SK-N-SH (cell line): ENCODE measurements at regions not wholly inside any gene's neighbourhood (a gene's known extent, or its start where the extent isn't known, plus 50 kb on each side); places are given as distances from the start of the nearest gene placed in this dataset.

Experiments
- CTCF ChIA-PET: fragments of 300-600, 350-600 bp; formaldehyde crosslinking; extraction: SDS; loops from one replicate; lab custom pipeline; 2021; lab: Yijun Ruan, JAX
- POLR2A ChIA-PET: fragments of 350-600 bp; sonication (Branson Sonifier 250); formaldehyde crosslinking; extraction: SDS; loops from one replicate; lab custom pipeline; 2020; ENCODE audit warnings: antibody characterized with exemption, inconsistent platforms; lab: Yijun Ruan, JAX
- DNase-seq: peaks from one replicate; pipeline ENCODE4 v3.0.0; 2012
- H2AFZ ChIP-seq: fragments of 200-600 bp; sonication (generic); 2 replicates; pipeline ENCODE4 v1.8.1; 2016; ENCODE audit warnings: antibody characterized with exemption, mild to moderate bottlenecking, low read depth
- H3F3A ChIP-seq: fragments of 200-600 bp; sonication (generic); replicated peaks from 2 replicates; pipeline ENCODE3; 2016; ENCODE audit warnings: antibody characterized with exemption, mild to moderate bottlenecking; ENCODE audit not compliant: insufficient read depth
- H3K27ac ChIP-seq, 2 experiments: fragments of 200-500 bp in 1 of 2; fragments of 200-600 bp in 1 of 2; sonication (Bioruptor generic) in 1 of 2; sonication (generic), shearing (Covaris generic) in 1 of 2; 2 replicates each; pipeline versions ENCODE4 v1.5.1 to v1.6.1; 2014 to 2016; ENCODE audit warnings: low read depth in 2 of 2, inconsistent platforms in 1 of 2, low read length in 1 of 2, mild to moderate bottlenecking in 1 of 2, mixed read lengths in 1 of 2
- H3K27me3 ChIP-seq: fragments of 200-600 bp; sonication (generic), shearing (Covaris generic); 2 replicates; pipeline ENCODE4 v1.6.1; 2016; ENCODE audit warnings: mixed run types; ENCODE audit not compliant: insufficient read depth
- H3K36me3 ChIP-seq, 2 experiments: fragments of 200-500 bp in 1 of 2; fragments of 200-600 bp in 1 of 2; sonication (Bioruptor generic) in 1 of 2; sonication (generic) in 1 of 2; replicated peaks in 1 of 2; 2 replicates each; pipeline versions ENCODE3 to v1.5.1; 2014 to 2016; ENCODE audit warnings: low read length in 1 of 2, mild to moderate bottlenecking in 1 of 2; ENCODE audit not compliant: insufficient read depth in 2 of 2, control insufficient read depth in 1 of 2
- H3K4me1 ChIP-seq, 2 experiments: fragments of 200-500 bp in 1 of 2; fragments of 200-600 bp in 1 of 2; sonication (Bioruptor generic) in 1 of 2; sonication (generic), shearing (Covaris generic) in 1 of 2; 2 replicates each; pipeline versions ENCODE4 v1.5.1 to v1.6.1; 2014 to 2016; ENCODE audit warnings: low read depth in 1 of 2, low read length in 1 of 2, mixed run types in 1 of 2; ENCODE audit not compliant: insufficient read depth in 2 of 2, control insufficient read depth in 1 of 2
- H3K4me2 ChIP-seq: fragments of 200-600 bp; sonication (generic), shearing (Covaris generic); 2 replicates; pipeline ENCODE4 v1.6.1; 2017; ENCODE audit warnings: mixed run types
- H3K4me3 ChIP-seq, 2 experiments: fragments of 200-500 bp in 1 of 2; fragments of 200-600 bp in 1 of 2; sonication (Bioruptor generic) in 1 of 2; sonication (generic), shearing (Covaris generic) in 1 of 2; 2 replicates each; pipeline versions ENCODE4 v1.5.1 to v1.8.1; 2014 to 2016; ENCODE audit warnings: low read depth in 2 of 2, inconsistent platforms in 1 of 2, low read length in 1 of 2, mild to moderate bottlenecking in 1 of 2, mixed read lengths in 1 of 2, moderate library complexity in 1 of 2
- H3K79me2 ChIP-seq: fragments of 200-600 bp; sonication (generic); 2 replicates; pipeline ENCODE4 v1.8.1; 2017; ENCODE audit warnings: mild to moderate bottlenecking; ENCODE audit not compliant: insufficient read depth
- H3K9ac ChIP-seq: fragments of 200-600 bp; sonication (generic); 2 replicates; pipeline ENCODE4 v1.6.1; 2017; ENCODE audit warnings: mixed run types
- H3K9me2 ChIP-seq: fragments of 200-600 bp; sonication (generic); 2 replicates; pipeline ENCODE4 v1.6.1; 2017; ENCODE audit warnings: mixed run types
- H3K9me3 ChIP-seq: fragments of 200-600 bp; sonication (generic); 2 replicates; pipeline ENCODE4 v1.6.1; 2017; ENCODE audit warnings: mixed run types, mild to moderate bottlenecking, moderate library complexity
- H4K20me1 ChIP-seq: fragments of 200-600 bp; sonication (generic); 2 replicates; pipeline ENCODE4 v1.6.1; 2017; ENCODE audit warnings: mild to moderate bottlenecking, mixed run types; ENCODE audit not compliant: insufficient read depth
- ELF1 ChIP-seq: IDR thresholded peaks from 2 replicates; pipeline ENCODE4 v1.4.0; 2012
- EZH2phosphoT487 ChIP-seq: fragments of 200-600 bp; sonication (generic); IDR thresholded peaks from 2 replicates; pipeline ENCODE4 v1.6.1; 2017; ENCODE audit warnings: low read depth, mixed run types, mild to moderate bottlenecking, antibody characterized with exemption, moderate library complexity, borderline replicate concordance
- FOXM1 ChIP-seq: IDR thresholded peaks from 2 replicates; pipeline ENCODE4 v1.4.0; 2012; ENCODE audit warnings: low read depth, mild to moderate bottlenecking
- GATA2 ChIP-seq: sonication (generic); formaldehyde crosslinking; IDR thresholded peaks from 2 replicates; pipeline ENCODE4 v1.5.0; 2020; ENCODE audit warnings: mild to moderate bottlenecking, missing genetic modification reagents
- JUND ChIP-seq: IDR thresholded peaks from 2 replicates; pipeline ENCODE4 v1.4.0; 2012
- MEF2A ChIP-seq: IDR thresholded peaks from 2 replicates; pipeline ENCODE4 v1.4.0; 2012; ENCODE audit warnings: low read depth, borderline replicate concordance
- NRF1 ChIP-seq: IDR thresholded peaks from 2 replicates; pipeline ENCODE4 v1.6.1; 2012; ENCODE audit warnings: low read depth, mild to moderate bottlenecking, low read length
- PBX3 ChIP-seq: IDR thresholded peaks from 2 replicates; pipeline ENCODE4; 2012
- REST ChIP-seq: IDR thresholded peaks from 2 replicates; pipeline ENCODE4 v1.6.1; 2012; ENCODE audit warnings: mild to moderate bottlenecking, low read depth, low read length, moderate library complexity
- RFX5 ChIP-seq: IDR thresholded peaks from 2 replicates; pipeline ENCODE4 v1.6.1; 2012; ENCODE audit warnings: mild to moderate bottlenecking, improper control_type of control experiment, low read length
- SIN3A ChIP-seq: IDR thresholded peaks from 2 replicates; pipeline ENCODE4 v1.6.1; 2012; ENCODE audit warnings: low read depth, mild to moderate bottlenecking, low read length, moderate library complexity, borderline replicate concordance
- SMC3 ChIP-seq: IDR thresholded peaks from 2 replicates; pipeline ENCODE4 v1.6.1; 2012; ENCODE audit warnings: low read depth, low read length, improper control_type of control experiment
- TAF1 ChIP-seq: IDR thresholded peaks from 2 replicates; pipeline ENCODE4 v1.6.1; 2012; ENCODE audit warnings: low read depth, mild to moderate bottlenecking, low read length, moderate library complexity, borderline replicate concordance
- TCF12 ChIP-seq: IDR thresholded peaks from 2 replicates; pipeline ENCODE4 v1.4.0; 2012
- TEAD4 ChIP-seq: IDR thresholded peaks from 2 replicates; pipeline ENCODE4 v1.4.0; 2012; ENCODE audit warnings: mild to moderate bottlenecking, borderline replicate concordance; ENCODE audit not compliant: insufficient read depth
- USF2 ChIP-seq: fragments of 150-350 bp; IDR thresholded peaks from 2 replicates; pipeline ENCODE4 v1.6.1; 2017; ENCODE audit warnings: antibody characterized with exemption, low read length, low read depth, borderline replicate concordance
- YY1 ChIP-seq: IDR thresholded peaks from 2 replicates; pipeline ENCODE4 v1.4.0; 2012; ENCODE audit warnings: low read depth, mild to moderate bottlenecking
- WGBS: methylation state at CpG from one replicate; pipeline ENCODE4 v1.1.6; 2017; ENCODE audit warnings: low lambda C conversion rate; 5-methylcytosine and 5-hydroxymethylcytosine counted together

GRCh38 chr2:125630377-125630776 lies 1025.6 kb upstream of the GYPC start:
- Histone ChIP-seq H3K4me1 (no peaks in the 10 kb centered on the region), H3K9me2 (no peaks in the 10 kb centered on the region), H3K27me3 (no peaks in the 10 kb centered on the region), H3K79me2 (no peaks in the 10 kb centered on the region), H3K9me3 (no peaks in the 10 kb centered on the region), H3K27ac (no peak overlapping the region), H3K36me3 (no peaks in the 10 kb centered on the region), H3K9ac (no peak overlapping the region), H4K20me1 (no peaks in the 10 kb centered on the region), H3K4me3 (no peak overlapping the region), H2AFZ (no peak overlapping the region), H3F3A (no peaks in the 10 kb centered on the region), H3K4me2 (no peak overlapping the region)
- DNase-seq, result no peak
- whole genome bisulfite sequencing, result 5% methylated on average over 6 of the region's 6 CpGs
- POLR2A ChIA-PET, result no interaction called here
- CTCF ChIA-PET, result no interaction called here
- no peak for TF ChIP-seq REST
- TF ChIP-seq PBX3, result no peak

- POLR2A ChIA-PET, result no interaction called here
- Histone ChIP-seq H4K20me1 (no peaks in the 10 kb centered on the region), H2AFZ (no peak overlapping the region), H3K9me2 (no peaks in the 10 kb centered on the region), H3K4me2 (no peak overlapping the region), H3K4me1 (no peaks in the 10 kb centered on the region), H3K36me3 (no peaks in the 10 kb centered on the region), H3F3A (no peaks in the 10 kb centered on the region), H3K9ac (no peak overlapping the region), H3K9me3 (0 out of 2 replicates have a peak, but pooled peaks cover 5% of the 10 kb centered on the region), H3K4me3 (no peak overlapping the region), H3K27me3 (no peaks in the 10 kb centered on the region), H3K27ac (no peak overlapping the region), H3K79me2 (no peaks in the 10 kb centered on the region)
- no peak for DNase-seq
- CTCF ChIA-PET, result interaction anchor here (0.6 to 1.6 kb wide), 2 partner anchors 9 to 64 kb away, joined by 3 read pairs; no protein-coding TSS in a partner anchor
- no peak for TF ChIP-seq YY1
- no peak for TF ChIP-seq MEF2A
- no peak for TF ChIP-seq TAF1
- no peak for TF ChIP-seq GATA2 (CRISPR knock-in tag)
- no peak for TF ChIP-seq RFX5
These were observed 1021.3 kb upstream of the GYPC start for GRCh38 chr2:125634662-125635061.

- 59% methylated on average over 1 of the region's 1 CpG for WGBS
- ChIA-PET CTCF (no interaction called here), POLR2A (no interaction called here)
- H4K20me1 ChIP-seq, result no peaks in the 10 kb centered on the region
- H3K27ac ChIP-seq, result no peak overlapping the region
- H3K9me2 ChIP-seq, result no peaks in the 10 kb centered on the region
- H3K27me3 ChIP-seq, result no peaks in the 10 kb centered on the region
- no peak overlapping the region for H3K9ac ChIP-seq
- H3K4me2 ChIP-seq, result no peak overlapping the region
- TF ChIP-seq JUND (no peak), TEAD4 (no peak), USF2 (no peak), YY1 (no peak), SIN3A (no peak), FOXM1 (no peak), MEF2A (no peak), ELF1 (no peak), EZH2phosphoT487 (no peak), NRF1 (no peak), TCF12 (no peak), SMC3 (no peak), TAF1 (no peak), GATA2 (CRISPR knock-in tag) (no peak)
- H3K4me3 ChIP-seq, result no peak overlapping the region
- no peaks in the 10 kb centered on the region for H3K36me3 ChIP-seq
- H3K79me2 ChIP-seq, result no peaks in the 10 kb centered on the region
- H3F3A ChIP-seq, result no peaks in the 10 kb centered on the region
- H3K4me1 ChIP-seq, result no peaks in the 10 kb centered on the region
- H2AFZ ChIP-seq, result no peak overlapping the region
- no peak for DNase-seq
- 0 out of 2 replicates have a peak, but pooled peaks cover 5% of the 10 kb centered on the region for H3K9me3 ChIP-seq
These were observed 1017.6 kb upstream of the GYPC start for GRCh38 chr2:125638345-125638744.
